HuH-7.5 (cell line): ENCODE measurements at regions not wholly inside any gene's neighbourhood (a gene's known extent, or its start where the extent isn't known, plus 50 kb on each side); places are given as distances from the start of the nearest gene placed in this dataset.
"Not testable (repeated sequence)": the region's sequence is repeated elsewhere in the genome, so short reads cannot be mapped to it uniquely, and the experiment has no call there.

Source experiments
- DNase-seq: peaks from one replicate; pipeline ENCODE4 v3.0.0; 2011; ENCODE audit warnings: low spot score

DNA sequence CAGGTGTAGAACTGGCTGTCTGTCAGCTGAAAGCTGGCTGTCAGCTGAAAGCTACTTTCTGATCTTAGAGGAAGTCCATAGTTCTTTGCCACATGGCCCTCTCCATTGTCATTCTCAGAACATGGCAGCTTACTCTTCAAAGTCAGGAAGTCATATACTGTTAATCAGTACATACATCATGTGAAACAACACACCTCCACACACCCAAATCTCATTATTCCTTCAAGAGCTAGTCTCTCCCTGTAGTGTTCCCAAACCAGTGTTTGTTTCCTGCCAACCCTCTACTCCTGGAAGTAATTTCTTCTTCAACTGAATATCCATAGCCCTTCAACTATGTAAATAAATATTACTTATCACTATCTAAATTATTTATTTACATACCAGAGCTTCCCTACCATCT lies 58.9 kb downstream of the OR5AK2 start:
- DNase-seq = no peak

DNA sequence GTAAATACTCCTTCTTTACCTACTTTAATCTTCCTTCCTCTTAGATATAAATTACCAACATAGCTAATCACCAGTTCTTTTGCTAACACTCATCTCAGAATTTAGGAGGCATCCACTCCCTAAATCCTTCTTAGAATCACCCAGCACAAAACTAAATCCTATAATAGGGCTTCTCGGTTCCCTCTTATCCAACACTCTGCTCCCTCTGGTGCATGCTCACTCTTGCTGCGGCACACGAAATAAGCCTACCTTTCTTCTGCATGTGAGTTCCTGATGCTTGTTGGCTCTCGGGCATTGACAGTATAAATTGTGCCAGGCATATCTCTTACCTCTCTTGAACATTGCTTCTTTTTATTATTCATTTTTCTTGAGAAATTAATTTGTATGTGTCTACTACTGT lies 61.0 kb downstream of the OR5AK2 start:
- DNase-seq = no peak

DNA sequence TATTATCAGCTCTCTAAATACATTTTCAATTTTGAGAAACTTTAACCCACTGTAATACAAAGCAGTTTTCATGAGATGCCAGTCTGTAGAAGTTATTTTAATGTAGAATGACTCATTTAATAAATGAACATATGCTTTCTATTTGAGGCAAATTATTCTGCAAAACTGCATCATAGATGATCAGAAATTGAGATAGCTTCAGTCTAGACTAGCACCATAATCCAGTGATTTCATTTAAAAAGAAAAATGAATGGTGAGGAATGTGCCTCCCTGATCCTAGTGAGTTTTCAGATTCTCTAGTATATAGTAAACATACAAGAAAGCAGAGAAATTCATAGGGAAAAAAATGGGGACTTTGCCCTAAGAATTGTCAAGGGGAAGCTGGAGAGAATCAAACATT lies 66.1 kb downstream of the OR5AK2 start:
- no peak for DNase-seq

- no peak for DNase-seq
These were observed 67.0 kb downstream of the OR5AK2 start for GRCh38 chr11:57055744-57056143.

DNA sequence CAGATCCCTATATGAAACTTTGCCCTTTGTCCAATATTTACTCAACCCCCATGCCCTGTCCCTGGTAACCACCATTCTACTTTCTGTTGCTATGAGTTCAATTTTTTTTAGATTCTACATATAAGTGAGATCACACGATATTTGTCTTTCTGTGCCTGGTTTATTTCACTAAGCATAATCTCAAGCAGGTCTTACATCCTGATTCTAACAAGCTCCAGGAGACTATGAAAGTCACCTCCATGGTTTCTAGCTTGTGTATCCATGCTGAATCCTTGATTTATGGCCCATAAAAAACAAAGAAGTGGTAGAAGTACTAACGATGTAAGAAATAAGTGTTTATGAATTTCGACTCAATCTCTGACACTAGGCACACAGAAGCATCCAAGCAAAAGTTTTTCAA lies 68.0 kb downstream of the OR5AK2 start:
- no peak for DNase-seq

- DNase-seq = no peak
These were observed 68.8 kb downstream of the OR5AK2 start for GRCh38 chr11:57057561-57057960.

DNA sequence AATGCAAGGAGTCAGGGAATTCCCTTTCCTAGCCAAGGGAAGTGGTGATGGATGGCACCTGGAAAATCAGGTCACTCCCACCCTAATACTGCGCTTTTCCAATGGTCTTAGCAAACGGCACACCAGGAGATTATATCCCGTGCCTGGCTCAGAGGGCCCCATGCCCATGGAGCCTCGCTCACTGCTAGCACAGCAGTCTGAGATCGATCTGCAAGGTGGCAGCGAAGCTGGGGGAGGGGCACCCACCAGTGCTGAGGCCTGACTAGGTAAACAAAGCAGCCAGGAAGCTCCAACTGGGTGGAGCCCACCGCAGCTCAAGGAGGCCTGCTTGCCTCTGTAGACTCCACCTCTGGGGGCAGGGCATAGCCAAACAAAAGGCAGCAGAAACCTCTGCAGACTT lies 74.2 kb downstream of the OR5AK2 start:
- not testable (repeated sequence) for DNase-seq

GRCh38 chr11:57069942-57070341 lies 81.2 kb downstream of the OR5AK2 start:
- no peak for DNase-seq

DNA sequence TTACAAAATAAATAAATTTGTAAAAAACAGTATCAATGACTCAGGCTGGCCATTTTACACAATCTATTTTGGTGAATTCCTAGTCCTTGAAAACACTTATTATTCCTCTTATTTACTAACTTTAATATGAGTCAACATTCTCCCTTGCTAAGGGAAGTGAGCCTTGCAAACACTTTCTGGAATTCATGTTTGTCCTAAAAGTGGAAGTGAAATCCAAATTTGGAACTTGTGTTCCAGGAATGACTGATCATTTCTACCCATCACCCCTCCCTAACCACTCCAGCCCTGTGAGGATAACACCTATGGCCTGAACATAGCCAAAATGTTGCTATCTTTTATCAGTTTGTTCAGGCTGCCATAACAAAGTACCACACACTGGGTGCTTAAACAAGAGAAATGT lies 83.1 kb downstream of the OR5AK2 start:
- no peak for DNase-seq

DNA sequence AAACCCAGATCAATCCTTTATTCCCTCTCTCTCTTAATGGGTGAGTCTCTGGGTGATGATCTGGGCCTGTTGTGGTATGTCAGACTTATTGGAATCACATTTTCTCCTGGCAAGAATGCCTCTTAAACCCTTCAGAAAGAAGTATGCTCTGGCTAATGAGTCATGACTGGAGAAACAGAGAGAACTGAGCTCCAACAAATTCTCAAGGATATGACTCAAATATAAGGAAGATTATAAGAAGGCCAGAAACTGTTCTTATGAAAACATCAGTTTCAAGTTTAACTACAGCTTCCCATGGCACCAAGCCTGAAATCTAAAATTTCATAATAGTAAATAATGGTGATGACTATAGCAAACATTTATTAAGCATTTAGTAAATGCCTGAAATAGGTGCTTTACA lies 83.9 kb downstream of the OR5AK2 start:
- DNase-seq = no peak

GRCh38 chr11:57073128-57073527 lies 84.4 kb downstream of the OR5AK2 start:
- no peak for DNase-seq

DNA sequence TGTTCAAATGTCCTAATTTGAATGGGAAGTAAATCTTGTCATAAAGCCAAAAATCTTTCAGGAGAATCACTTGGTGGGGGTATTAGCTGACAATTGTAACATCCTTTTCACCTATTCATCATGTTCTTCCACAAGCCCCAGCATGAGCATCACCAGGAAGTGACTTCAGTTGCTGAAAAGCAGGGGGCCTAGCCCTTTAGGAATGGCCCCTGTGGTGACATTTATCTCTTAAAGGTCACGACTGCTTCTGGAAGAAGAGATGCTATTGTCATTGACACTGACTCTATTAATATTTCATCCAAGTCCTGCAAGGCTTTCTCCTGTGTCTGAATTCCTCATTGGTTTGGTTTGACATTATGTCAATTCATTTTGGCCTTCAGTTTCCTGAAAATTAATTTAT lies 92.6 kb downstream of the OR5AK2 start:
- no peak for DNase-seq

DNA sequence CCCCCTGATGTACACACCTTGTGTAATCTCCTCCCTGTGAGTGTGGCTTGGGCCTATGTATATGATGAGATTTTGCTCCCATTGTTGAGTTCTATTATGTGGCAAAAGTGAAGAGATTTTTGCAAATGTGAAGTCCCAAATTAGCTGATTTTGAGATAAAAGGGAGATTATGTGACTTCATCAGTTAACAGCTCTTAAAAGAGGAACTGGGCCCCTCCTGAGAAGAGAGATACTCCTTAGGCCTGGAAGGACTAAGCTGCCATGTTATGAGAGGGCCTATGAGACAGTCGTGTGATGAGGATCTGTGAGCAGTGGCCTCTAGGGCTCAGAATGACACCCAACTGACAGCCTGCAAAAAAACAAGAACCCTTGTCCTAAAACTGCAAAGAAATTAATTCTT lies 93.4 kb downstream of the OR5AK2 start:
- DNase-seq = no peak

DNA sequence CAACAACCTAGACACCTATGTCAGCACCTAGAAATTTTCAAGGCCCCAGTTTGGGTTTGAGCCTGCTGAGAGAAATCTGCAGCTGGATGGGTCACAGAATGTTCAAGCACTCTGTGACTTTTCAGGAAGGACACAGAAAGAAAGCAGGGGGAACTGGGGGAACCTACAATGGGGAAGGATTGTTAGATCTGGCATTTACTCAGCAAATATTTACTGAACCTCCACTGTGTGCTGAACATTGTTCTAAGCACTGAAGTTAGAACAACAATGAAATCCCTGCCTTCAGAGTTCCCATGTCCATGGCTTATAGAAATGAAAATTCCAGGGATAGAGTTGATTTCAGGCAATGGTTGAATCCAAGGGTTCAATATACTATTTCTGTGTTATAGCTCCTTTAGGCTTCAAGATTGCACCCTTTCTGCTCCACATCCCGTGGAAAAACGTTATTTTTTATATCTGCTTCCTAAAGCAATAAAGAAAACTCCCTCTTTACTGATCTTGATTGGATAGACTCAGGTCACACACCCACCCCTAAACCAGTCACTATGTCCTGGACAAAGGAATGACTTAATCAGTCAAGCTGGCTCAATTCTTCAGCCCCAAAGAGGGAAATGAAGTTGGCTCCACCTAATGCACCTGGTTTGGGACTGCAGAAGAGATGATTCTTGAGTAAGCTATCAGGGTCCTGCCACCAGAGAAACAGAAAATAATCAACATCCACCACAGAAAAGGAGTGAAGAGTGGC lies 95.1 kb downstream of the OR5AK2 start:
- no peak for DNase-seq

DNA sequence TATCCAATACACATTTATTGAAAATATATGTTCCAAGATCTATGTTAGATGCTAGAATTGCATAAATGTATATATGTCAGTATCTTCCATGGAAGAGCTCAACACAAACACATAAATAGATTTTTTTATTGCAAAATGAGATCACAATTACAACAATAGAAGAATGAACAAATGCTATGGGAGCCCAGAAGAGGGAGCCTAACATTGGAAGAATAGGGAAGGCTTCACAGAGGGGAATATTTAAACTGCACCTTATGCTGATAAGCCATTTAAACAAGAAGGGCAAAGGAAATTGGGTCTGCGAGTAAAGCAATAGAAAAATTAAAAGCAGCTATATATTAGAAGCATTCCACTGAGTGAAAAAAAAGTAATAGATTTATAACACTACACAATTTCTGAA lies 96.1 kb upstream of the LRRC55 start:
- no peak for DNase-seq

DNA sequence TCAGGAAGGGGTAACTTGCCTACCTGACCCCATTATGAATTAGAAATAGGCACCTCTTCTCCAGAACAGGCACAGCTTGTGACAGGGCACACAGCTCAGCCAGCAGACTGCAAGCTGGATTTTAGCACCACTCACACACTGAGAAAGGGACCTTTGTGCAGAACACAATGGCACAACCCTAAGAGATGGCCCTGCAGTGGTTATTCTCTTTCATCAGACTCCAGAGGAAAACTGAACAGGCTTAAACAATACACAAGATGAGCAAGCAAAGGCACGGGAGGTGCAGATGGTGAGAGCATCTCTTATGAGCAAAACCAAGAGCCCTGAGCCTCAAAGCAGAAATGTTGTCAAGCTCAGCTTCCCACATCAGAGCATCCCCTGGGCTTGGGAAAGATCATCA lies 93.8 kb upstream of the LRRC55 start:
- DNase-seq = no peak

- DNase-seq = no peak
These were observed 89.6 kb upstream of the LRRC55 start for GRCh38 chr11:57092028-57092698.

- DNase-seq = no peak
These were observed 87.4 kb upstream of the LRRC55 start for GRCh38 chr11:57094181-57094935.

DNA sequence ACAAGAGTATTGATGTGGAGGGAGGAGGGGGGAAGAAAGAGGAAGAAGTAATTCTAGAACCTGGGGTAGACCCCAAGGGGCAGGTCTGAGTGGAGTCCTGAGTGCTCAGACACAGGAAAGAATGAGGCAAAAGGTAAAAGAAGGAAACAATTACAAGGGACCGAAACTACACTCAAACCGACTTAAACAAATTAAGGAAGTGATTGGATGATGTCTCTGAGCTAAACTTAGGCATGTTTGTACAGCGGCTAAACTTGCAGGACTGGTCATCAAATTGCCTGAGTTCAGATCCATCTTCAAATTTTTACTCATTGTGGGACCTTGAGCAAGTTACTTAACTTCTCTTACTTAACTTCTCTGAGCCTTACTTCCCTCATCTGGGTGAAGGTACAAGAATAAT lies 86.3 kb upstream of the LRRC55 start:
- DNase-seq = no peak

- no peak for DNase-seq
These were observed 85.9 kb upstream of the LRRC55 start for GRCh38 chr11:57095896-57096295.

DNA sequence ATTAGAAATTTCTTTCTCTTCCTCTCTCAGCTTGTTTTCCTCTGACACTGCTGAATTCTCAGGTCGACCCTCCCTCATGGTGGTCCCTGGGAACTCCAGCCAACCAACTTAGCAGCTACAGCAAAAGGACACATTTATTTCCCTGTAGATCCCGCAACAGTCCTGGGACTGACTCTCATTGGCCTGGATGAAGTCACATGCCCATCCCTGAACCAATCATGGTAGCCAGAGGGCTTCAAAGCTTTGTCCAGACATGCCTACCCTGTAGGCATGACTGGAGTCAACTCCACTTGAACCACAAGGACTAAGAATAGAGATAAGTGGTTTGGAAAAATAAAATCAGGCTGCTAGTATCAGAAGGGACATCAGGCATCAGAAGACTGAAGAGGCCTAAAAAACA lies 84.6 kb upstream of the LRRC55 start:
- no peak for DNase-seq

DNA sequence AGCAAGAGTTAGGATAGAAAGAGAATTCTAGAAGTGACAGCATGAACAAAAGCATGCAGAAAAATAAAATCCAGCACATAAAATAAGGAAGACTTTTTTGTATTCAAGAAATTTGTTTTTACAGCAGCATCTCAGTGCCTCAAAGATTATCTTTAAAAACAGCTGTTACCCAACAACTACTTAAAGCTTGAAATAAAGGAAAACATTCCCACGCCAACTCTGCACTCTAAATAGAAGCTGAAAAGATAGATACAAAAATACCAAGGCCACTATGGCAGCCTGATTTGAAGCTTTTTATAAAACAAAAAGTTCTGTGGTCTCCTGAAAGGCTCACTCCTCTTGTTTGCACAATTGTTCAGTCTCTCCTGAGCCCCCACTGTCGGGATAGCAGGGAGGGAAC lies 83.6 kb upstream of the LRRC55 start:
- no peak for DNase-seq

GRCh38 chr11:57100638-57101331 lies 81.0 kb upstream of the LRRC55 start:
- no peak for DNase-seq
